Fibroblast of mammary gland (primary cell): ENCODE measurements at regions not wholly inside any gene's neighbourhood (a gene's known extent, or its start where the extent isn't known, plus 50 kb on each side); places are given as distances from the start of the nearest gene placed in this dataset.

ENCODE experiments used
- DNase-seq: peaks from one replicate; pipeline ENCODE4 v3.0.0-alpha.2; 2010; ENCODE audit warnings: low read depth
- H3K4me3 ChIP-seq: 2 replicates; pipeline ENCODE4 v1.5.1; 2011; ENCODE audit warnings: low read depth, mild to moderate bottlenecking, low read length, moderate library complexity; ENCODE audit not compliant: control insufficient read depth
- TF ChIP-seq, protein P1 (sequence below): conservative IDR thresholded peaks from 2 replicates; pipeline ENCODE4 v1.5.1; 2011; ENCODE audit warnings: low read depth, low read length, inconsistent platforms; ENCODE audit not compliant: control insufficient read depth, insufficient read depth

DNA sequence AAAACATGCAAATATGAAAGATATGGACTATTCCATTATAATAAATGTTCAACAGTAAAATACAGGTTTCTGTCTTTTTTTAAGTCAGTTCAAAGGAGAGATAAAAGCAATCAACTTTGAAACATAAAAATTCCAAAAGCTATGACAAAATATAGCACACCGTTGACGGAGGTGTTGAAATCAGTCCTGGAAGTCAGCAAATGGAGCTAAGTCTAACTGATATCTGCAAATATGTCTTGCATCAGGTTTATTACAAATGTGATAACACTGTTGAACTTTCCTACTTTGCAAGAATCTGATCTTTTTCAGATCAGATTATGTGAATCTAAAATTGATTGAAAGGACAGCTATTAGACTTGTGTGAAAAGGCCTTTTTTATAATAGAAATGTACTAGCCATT is 300.7 kb downstream of the SHOX2 start:
- no peak overlapping the region for H3K4me3 ChIP-seq
- DNase-seq, result no peak
- TF ChIP-seq, protein P1, sequence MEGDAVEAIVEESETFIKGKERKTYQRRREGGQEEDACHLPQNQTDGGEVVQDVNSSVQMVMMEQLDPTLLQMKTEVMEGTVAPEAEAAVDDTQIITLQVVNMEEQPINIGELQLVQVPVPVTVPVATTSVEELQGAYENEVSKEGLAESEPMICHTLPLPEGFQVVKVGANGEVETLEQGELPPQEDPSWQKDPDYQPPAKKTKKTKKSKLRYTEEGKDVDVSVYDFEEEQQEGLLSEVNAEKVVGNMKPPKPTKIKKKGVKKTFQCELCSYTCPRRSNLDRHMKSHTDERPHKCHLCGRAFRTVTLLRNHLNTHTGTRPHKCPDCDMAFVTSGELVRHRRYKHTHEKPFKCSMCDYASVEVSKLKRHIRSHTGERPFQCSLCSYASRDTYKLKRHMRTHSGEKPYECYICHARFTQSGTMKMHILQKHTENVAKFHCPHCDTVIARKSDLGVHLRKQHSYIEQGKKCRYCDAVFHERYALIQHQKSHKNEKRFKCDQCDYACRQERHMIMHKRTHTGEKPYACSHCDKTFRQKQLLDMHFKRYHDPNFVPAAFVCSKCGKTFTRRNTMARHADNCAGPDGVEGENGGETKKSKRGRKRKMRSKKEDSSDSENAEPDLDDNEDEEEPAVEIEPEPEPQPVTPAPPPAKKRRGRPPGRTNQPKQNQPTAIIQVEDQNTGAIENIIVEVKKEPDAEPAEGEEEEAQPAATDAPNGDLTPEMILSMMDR, result no peak

DNA sequence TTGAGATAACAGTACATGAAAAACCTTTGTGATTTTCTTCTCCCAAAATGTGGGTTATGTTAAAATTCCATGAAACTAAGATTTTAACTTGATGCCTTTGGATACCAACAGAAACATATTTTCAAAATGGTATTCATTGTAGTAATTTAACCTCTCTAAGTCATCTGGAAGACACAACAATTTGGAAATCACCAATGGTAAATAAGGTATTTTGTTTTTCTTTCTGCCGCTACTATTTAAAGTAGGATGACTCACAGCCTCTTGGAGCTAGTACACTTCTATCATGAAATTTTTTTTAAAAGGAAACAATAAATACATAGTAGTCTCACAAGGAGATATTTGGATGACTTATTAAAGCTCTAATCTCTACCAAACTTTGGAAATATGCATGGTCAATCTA is 291.6 kb upstream of the VEPH1 start:
- no peak overlapping the region for H3K4me3 ChIP-seq
- peak; percentile 76 for DNase-seq
- TF ChIP-seq, protein P1, result no peak

DNA sequence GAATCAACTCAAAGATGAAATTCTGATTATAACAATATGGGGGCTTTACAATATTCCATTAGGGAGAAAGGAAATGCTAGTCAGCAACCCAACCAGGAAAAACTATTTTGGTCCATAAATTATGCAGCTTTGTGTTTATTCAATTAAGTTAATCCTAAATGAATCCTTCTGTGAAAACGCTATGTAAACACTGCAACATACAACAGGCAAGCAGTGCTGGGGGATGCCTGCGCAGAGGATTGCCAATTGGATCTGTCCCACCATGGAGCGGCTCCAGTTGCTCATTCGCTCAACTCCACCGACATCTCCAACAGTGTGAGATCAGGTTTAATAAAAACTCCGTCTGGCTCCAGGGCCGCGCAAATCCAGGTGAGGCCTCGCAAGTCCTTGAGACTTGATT is 290.5 kb upstream of the VEPH1 start:
- no peak for DNase-seq
- TF ChIP-seq, protein P1, result no peak
- no peak overlapping the region for H3K4me3 ChIP-seq

DNA sequence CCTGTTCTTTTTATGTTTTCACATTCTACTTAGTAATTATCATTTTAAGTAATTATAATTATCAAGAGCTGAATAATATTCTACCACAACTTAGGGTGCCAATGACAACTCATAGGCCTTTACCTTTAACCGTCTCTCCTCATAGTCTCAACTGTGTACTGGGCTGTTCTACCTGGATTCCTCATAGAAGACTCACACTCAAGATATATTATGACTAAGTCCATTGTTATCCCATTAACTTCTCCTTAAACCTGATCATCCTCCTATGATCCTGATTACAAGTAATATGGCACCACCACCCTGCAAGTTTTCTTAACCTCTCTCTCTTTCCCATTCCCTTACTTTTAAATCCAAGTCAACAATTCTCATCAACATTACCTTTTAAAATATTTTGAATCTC is 285.9 kb upstream of the VEPH1 start:
- DNase-seq, result no peak
- no peak overlapping the region for H3K4me3 ChIP-seq
- TF ChIP-seq, protein P1, result no peak

DNA sequence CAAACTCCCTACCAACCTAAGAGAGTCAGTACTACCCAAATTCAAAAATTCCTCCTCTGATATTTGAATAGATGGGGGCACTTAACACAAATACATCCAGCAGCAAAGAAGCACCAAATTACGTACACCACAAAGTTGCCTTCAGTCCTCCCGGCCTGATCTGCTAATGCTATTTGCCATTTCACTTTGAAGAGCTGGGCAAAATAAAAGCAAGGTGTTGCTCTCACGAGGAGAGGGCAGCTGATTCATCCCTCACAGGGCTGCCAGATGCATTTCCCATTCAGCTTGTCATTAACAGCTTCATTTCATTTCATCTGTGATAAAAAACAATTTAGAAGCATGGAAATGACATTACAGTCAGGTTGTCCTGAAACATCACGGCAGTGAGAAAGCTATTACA is 283.4 kb upstream of the VEPH1 start:
- TF ChIP-seq, protein P1, result no peak
- no peak overlapping the region for H3K4me3 ChIP-seq
- peak; percentile 62 for DNase-seq

DNA sequence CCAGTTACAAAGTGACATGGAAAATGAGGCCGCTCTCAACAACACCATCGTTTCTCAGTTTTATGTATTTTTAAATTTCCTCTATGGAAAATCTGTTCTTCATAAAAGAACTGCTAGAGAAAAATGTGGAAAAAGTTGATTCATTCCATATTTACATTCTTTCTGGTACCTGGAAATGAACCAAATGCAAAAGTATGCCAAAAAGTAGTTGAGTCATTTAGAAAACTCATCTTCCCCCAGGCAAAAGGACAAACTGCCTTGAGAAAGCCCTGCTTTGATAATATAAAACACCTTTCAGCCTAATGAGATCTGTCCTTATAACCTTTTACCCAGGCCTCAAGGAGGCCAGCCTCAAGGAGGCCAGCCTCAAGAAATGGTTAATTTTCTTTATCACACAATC is 283.0 kb upstream of the VEPH1 start:
- H3K4me3 ChIP-seq, result no peak overlapping the region
- peak; percentile 96 for DNase-seq
- TF ChIP-seq, protein P1, result no peak
